Spleen (tissue), 11 donors: ENCODE measurements at regions not wholly inside any gene's neighbourhood (a gene's known extent, or its start where the extent isn't known, plus 50 kb on each side); places are given as distances from the start of the nearest gene placed in this dataset.

Experiments used
- DNase-seq: peaks from one replicate; pipeline ENCODE4 v3.0.0-alpha.2; 2020
- H3K27ac ChIP-seq, 8 donors: fragments of 200-600 bp; sonication (generic) in 7 of 8; 1 replicate in 4 of 8; 2 replicates in 4 of 8; pipeline versions ENCODE4 v1.5.0 to v1.8.0; 2016 to 2021; ENCODE audit warnings: inconsistent platforms in 4 of 8, mild to moderate bottlenecking in 4 of 8, moderate library complexity in 1 of 8
- H3K27me3 ChIP-seq, 7 donors: fragments of 200-600 bp; sonication (generic) in 6 of 7; replicated peaks in 1 of 7; 1 replicate in 4 of 7; 2 replicates in 3 of 7; pipeline versions ENCODE4 v1.5.0 to v1.8.0; 2016 to 2021; ENCODE audit warnings: inconsistent platforms in 3 of 7, mild to moderate bottlenecking in 1 of 7
- H3K36me3 ChIP-seq, 6 donors: fragments of 200-600 bp; sonication (generic) in 5 of 6; 1 replicate in 4 of 6; 2 replicates in 2 of 6; pipeline versions ENCODE4 v1.5.0 to v1.8.0; 2016 to 2021; ENCODE audit warnings: inconsistent platforms in 2 of 6
- H3K4me1 ChIP-seq, 6 donors: fragments of 200-600 bp; sonication (generic) in 5 of 6; 1 replicate in 3 of 6; 2 replicates in 3 of 6; pipeline versions ENCODE4 v1.5.0 to v1.8.0; 2016 to 2021; ENCODE audit warnings: inconsistent platforms in 3 of 6
- H3K4me3 ChIP-seq, 8 donors: fragments of 200-600 bp; sonication (generic) in 7 of 8; 1 replicate in 4 of 8; 2 replicates in 4 of 8; pipeline versions ENCODE4 v1.5.0 to v1.8.0; 2016 to 2021; ENCODE audit warnings: inconsistent platforms in 4 of 8, mild to moderate bottlenecking in 4 of 8, moderate library complexity in 2 of 8
- H3K9me3 ChIP-seq, 8 donors: fragments of 200-600 bp; sonication (generic) in 7 of 8; 1 replicate in 4 of 8; 2 replicates in 4 of 8; pipeline versions ENCODE4 v1.5.0 to v1.8.0; 2016 to 2021; ENCODE audit warnings: inconsistent platforms in 4 of 8
- POLR2A ChIP-seq, 3 donors: fragments of 450-650 bp; IDR thresholded peaks; one replicate each; pipeline ENCODE4 v1.5.1; 2017; ENCODE audit warnings: antibody characterized with exemption in 3 of 3, mild to moderate bottlenecking in 1 of 3
- POLR2AphosphoS5 ChIP-seq, 3 donors: sonication (generic); formaldehyde crosslinking; IDR thresholded peaks; one replicate each; pipeline ENCODE4 v1.5.1; 2017; ENCODE audit warnings: antibody characterized with exemption in 3 of 3
- WGBS, 5 donors: extraction: QIAGEN DNeasy Blood & Tissue Kit in 3 of 5; methylation state at CpG; one replicate each; pipeline versions ENCODE4 v1.1.5 to v1.1.7; 2013 to 2018; 5-methylcytosine and 5-hydroxymethylcytosine counted together
- intact Hi-C: fragments of 100-400 bp; cut with DNase I; formaldehyde crosslinking; loops from one replicate; pipeline ENCODE4 v1.15.0; 2023; ENCODE audit warnings: low total_unique reads
- TF ChIP-seq, protein P1 (sequence below), 11 experiments: fragments of 200-600 bp in 7 of 11; fragments of 450-650 bp in 4 of 11; sonication (generic) in 4 of 11; IDR thresholded peaks in 8 of 11; conservative IDR thresholded peaks in 3 of 11; 1 replicate in 7 of 11; 2 replicates in 4 of 11; pipeline versions ENCODE4 v1.4.0 to v1.8.0; 2016 to 2021; ENCODE audit warnings: antibody characterized with exemption in 11 of 11, inconsistent platforms in 4 of 11, mild to moderate bottlenecking in 1 of 11
- donor health status: healthy with polysubstance abuse.
- donor health status: DM: no; HTN: no; CAD: no; lungs with moderate emphysema.
- donor health status: DM: no; HTN: no; CAD: no.
- donor health status: Bipolar disorder and iron deficiency.
- donor health status: healthy.
- donor health status: DM: no; HTN: no; CAD: no.
- donor health status: DM: yes; HTN: yes; CAD: no.

DNA sequence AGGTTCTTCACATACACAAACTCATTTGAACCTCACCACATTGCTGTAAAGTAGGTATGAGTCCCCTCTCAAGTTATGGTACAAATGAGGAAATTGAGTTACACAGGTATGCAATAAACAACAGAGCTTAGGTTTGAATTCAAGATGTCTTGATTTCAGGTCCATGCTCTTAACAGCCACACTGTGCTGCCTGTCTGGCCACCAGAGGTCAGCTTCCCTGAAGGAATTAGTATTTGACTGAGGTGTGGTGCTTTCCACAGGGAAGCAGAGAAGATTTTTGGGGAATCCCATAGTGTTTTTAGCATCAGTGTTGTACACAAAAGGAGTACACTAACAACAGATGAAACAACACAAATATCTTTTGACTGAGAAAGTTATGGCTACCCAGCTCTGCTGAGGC is 94.4 kb upstream of the ITGA1 start:
- no peaks in the 10 kb centered on the region for H3K36me3 ChIP-seq
- no peak overlapping the region for H3K4me3 ChIP-seq
- DNase-seq, result peak; percentile 75
- intact Hi-C loops, result no loop called here
- TF ChIP-seq, protein P1, sequence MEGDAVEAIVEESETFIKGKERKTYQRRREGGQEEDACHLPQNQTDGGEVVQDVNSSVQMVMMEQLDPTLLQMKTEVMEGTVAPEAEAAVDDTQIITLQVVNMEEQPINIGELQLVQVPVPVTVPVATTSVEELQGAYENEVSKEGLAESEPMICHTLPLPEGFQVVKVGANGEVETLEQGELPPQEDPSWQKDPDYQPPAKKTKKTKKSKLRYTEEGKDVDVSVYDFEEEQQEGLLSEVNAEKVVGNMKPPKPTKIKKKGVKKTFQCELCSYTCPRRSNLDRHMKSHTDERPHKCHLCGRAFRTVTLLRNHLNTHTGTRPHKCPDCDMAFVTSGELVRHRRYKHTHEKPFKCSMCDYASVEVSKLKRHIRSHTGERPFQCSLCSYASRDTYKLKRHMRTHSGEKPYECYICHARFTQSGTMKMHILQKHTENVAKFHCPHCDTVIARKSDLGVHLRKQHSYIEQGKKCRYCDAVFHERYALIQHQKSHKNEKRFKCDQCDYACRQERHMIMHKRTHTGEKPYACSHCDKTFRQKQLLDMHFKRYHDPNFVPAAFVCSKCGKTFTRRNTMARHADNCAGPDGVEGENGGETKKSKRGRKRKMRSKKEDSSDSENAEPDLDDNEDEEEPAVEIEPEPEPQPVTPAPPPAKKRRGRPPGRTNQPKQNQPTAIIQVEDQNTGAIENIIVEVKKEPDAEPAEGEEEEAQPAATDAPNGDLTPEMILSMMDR (IDR thresholded peaks at IDR 0.05 in 8 of 11, conservative IDR thresholded peaks at IDR 0.05 in 3 of 11), result peak in 8 of 11 experiments; percentile 23 to 62 (median 56)
- TF ChIP-seq POLR2A (IDR thresholded peaks at IDR 0.05) (no peak), POLR2AphosphoS5 (IDR thresholded peaks at IDR 0.05) (peak in 1 of 3 donors; percentile 13)
- H3K9me3 ChIP-seq, result no peaks in the 10 kb centered on the region
- H3K4me1 ChIP-seq, result peaks cover 0 to 46% (median 23%) of the 10 kb centered on the region in 6 donors
- H3K27ac ChIP-seq, result peak overlapping the region in 5 of 8 donors; percentile 32 to 77 (median 56)
- no peaks in the 10 kb centered on the region for H3K27me3 ChIP-seq

DNA sequence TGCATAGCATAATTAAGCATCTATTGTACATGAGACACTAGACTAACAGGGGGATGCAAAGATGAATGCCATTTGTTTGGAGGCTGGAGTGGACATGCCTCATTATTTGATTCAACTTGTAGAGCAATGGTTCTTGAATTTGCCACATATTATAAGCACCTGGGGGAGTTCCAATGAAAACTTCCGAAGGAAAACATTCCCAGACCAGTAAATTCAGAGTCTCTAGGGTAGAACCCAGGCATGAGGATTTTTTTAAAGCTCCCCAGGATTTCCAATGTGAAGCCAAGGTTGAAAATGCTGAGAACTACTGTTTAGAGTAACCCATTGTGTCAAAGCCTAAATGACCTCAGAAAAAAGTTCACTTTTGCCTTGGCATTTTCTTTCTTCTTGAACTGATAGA is 93.9 kb upstream of the ITGA1 start:
- H3K27ac ChIP-seq, result peak overlapping the region in 6 of 8 donors; percentile 28 to 77 (median 47)
- intact Hi-C loops, result no loop called here
- no peaks in the 10 kb centered on the region for H3K27me3 ChIP-seq

DNA sequence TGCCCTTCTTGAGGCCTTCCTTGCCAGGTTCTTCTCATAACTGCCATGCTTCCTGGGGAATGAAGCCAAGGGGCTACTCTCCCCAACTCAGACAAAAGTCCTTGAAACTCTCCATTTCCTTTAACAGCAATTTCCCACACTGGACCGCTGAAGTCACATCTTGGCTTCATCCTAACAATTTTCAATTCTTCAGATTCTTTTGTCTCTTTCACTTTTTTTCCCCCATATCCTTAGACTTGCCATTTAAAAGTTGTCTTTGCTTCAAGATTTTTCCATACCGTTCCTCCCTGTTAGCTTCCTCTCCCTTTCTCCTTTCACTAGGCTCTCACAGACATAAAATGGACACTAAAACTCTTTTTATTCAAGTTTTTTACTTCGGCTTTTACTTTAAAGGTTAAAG is 93.1 kb upstream of the ITGA1 start:
- Histone ChIP-seq H3K4me3 (no peak overlapping the region), H3K27me3 (no peaks in the 10 kb centered on the region), H3K9me3 (no peaks in the 10 kb centered on the region), H3K27ac (peak overlapping the region in 7 of 8 donors; percentile 28 to 77 (median 47)), H3K36me3 (no peaks in the 10 kb centered on the region), H3K4me1 (peaks cover 0 to 46% (median 22%) of the 10 kb centered on the region in 6 donors)
- TF ChIP-seq POLR2A (IDR thresholded peaks at IDR 0.05), result no peak
- no peak for TF ChIP-seq POLR2AphosphoS5 (IDR thresholded peaks at IDR 0.05)
- TF ChIP-seq, protein P1 (IDR thresholded peaks at IDR 0.05 in 8 of 11, conservative IDR thresholded peaks at IDR 0.05 in 3 of 11), result no peak
- WGBS, 5 donors, result 69 to 77% (median 71%) methylated on average over 3 of the region's 3 CpGs
- DNase-seq, result no peak
- intact Hi-C loops, result no loop called here

More for the DNA sequence above, 93.9 kb upstream of the ITGA1 start:
- no peaks in the 10 kb centered on the region for H3K9me3 ChIP-seq
- no peaks in the 10 kb centered on the region for H3K36me3 ChIP-seq
- no peak for DNase-seq
- no peak for TF ChIP-seq POLR2AphosphoS5 (IDR thresholded peaks at IDR 0.05)
- TF ChIP-seq, protein P1 (IDR thresholded peaks at IDR 0.05 in 8 of 11, conservative IDR thresholded peaks at IDR 0.05 in 3 of 11), result no peak
- TF ChIP-seq POLR2A (IDR thresholded peaks at IDR 0.05), result no peak
- 75 to 85% (median 81%) methylated on average over 1 of the region's 1 CpG for WGBS, 5 donors
- H3K4me3 ChIP-seq, result no peak overlapping the region
- peaks cover 0 to 46% (median 23%) of the 10 kb centered on the region in 6 donors for H3K4me1 ChIP-seq

DNA sequence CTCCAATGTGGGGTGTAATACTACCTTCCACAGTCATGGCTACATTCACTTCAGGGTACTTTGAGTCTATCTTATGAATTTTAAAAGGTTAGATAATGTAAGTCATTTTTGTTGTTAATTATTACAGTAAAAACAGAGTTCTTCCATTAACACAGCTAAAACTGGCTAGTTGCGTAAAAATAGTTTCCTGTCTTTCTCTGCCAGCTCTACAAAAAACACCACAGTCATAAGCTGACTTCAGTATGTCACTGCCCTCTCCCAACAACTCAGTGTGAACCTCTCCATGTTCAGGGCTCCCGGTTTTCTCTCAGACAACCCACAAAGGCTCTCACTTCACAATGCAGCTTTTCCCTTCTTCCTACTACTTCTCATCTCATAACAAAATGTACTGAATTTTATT is 84.8 kb upstream of the ITGA1 start:
- DNase-seq, result no peak
- Histone ChIP-seq H3K27ac (peak overlapping the region; percentile 13 to 74 (median 50)), H3K4me3 (no peak overlapping the region), H3K4me1 (peaks cover 0 to 32% (median 9%) of the 10 kb centered on the region in 6 donors), H3K9me3 (no peaks in the 10 kb centered on the region), H3K27me3 (no peaks in the 10 kb centered on the region), H3K36me3 (no peaks in the 10 kb centered on the region)
- intact Hi-C loops, result no loop called here
- 17 to 30% (median 27%) methylated on average over 2 of the region's 2 CpGs for WGBS, 5 donors
- no peak for TF ChIP-seq POLR2A (IDR thresholded peaks at IDR 0.05)
- TF ChIP-seq POLR2AphosphoS5 (IDR thresholded peaks at IDR 0.05), result peak in 1 of 3 donors; percentile 37
- TF ChIP-seq, protein P1 (IDR thresholded peaks at IDR 0.05 in 8 of 11, conservative IDR thresholded peaks at IDR 0.05 in 3 of 11), result no peak
